ENCODE measurements at regions not wholly inside any gene's neighbourhood (a gene's known extent, or its start where the extent isn't known, plus 50 kb on each side); places are given as distances from the start of the nearest gene placed in this dataset.

GRCh38 chr15:87269566-87269965 is 987.0 kb downstream of the NTRK3 start (continued):
- TF ChIP-seq GTF2F1 (IDR thresholded peaks at IDR 0.05; ENCODE audit: borderline replicate concordance, low read depth, low read length) = no peak
- no peak for TF ChIP-seq FOSL1 (IDR thresholded peaks at IDR 0.05; ENCODE audit: insufficient read depth, low read depth, low read length)
- TF ChIP-seq TBP (IDR thresholded peaks at IDR 0.05; ENCODE audit: low read depth, low read length) = no peak
